ENCODE measurements at regions not wholly inside any gene's neighbourhood (a gene's known extent, or its start where the extent isn't known, plus 50 kb on each side); places are given as distances from the start of the nearest gene placed in this dataset.

- Histone ChIP-seq H3K4me2 (ENCODE audit: control insufficient read depth, insufficient read depth) (no peak overlapping the region), H3K9ac (ENCODE audit: control insufficient read depth, insufficient read depth, low read length) (no peak overlapping the region), H2AFZ (ENCODE audit: control insufficient read depth, low read depth, low read length) (no peak overlapping the region), H4K20me1 (ENCODE audit: control insufficient read depth, insufficient read depth) (no peaks in the 10 kb centered on the region), H3K9me3 (replicated peaks; ENCODE audit: control insufficient read depth, insufficient read depth, low read length) (no peaks in the 10 kb centered on the region), H3K27me3 (replicated peaks in 1 of 2; ENCODE audit: control insufficient read depth in 2 of 2, insufficient read depth in 2 of 2, low read length in 1 of 2) (no peaks in the 10 kb centered on the region), H3K4me3 (no peak overlapping the region), H3K27ac (ENCODE audit: control insufficient read depth, insufficient read depth) (no peak overlapping the region), H3K79me2 (ENCODE audit: control insufficient read depth, insufficient read depth, low read length) (no peaks in the 10 kb centered on the region), H3K36me3 (ENCODE audit: control insufficient read depth in 2 of 2, insufficient read depth in 2 of 2, low read length in 1 of 2) (no peaks in the 10 kb centered on the region), H3K4me1 (ENCODE audit: control insufficient read depth, insufficient read depth, low read length) (no peaks in the 10 kb centered on the region)
- DNase-seq (ENCODE audit: low read depth, low spot score) (no peak), FAIRE-seq (no peak), ATAC-seq (no peak)
- TF ChIP-seq MEF2A (IDR thresholded peaks at IDR 0.05; ENCODE audit: insufficient read depth, low read depth, low read length) (no peak), HDAC2 (IDR thresholded peaks at IDR 0.05) (no peak), BRCA1 (IDR thresholded peaks at IDR 0.05; ENCODE audit: low read depth, low read length) (no peak), GATAD2B (conservative IDR thresholded peaks at IDR 0.05; ENCODE audit: low read depth) (no peak), NFIC (IDR thresholded peaks at IDR 0.05; ENCODE audit: low read depth, low read length) (no peak), JUND (IDR thresholded peaks at IDR 0.05; ENCODE audit: low read depth, low read length) (no peak), ETV6 (conservative IDR thresholded peaks at IDR 0.05 in 1 of 2, IDR thresholded peaks at IDR 0.05 in 1 of 2; ENCODE audit: borderline replicate concordance in 1 of 2, low read depth in 1 of 2) (no peak), RCOR1 (conservative IDR thresholded peaks at IDR 0.05; ENCODE audit: low read depth, low read length) (no peak)
- ChIA-PET CTCF (no interaction called here), SMC1A (ENCODE audit: uncharacterized antibody, unreplicated experiment) (no interaction called here), RAD21 (ENCODE audit: unreplicated experiment) (no interaction called here), POLR2A (no interaction called here)
- in situ Hi-C loops (cut with MboI) (no loop called here), intact Hi-C loops (cut with micrococcal nuclease; ENCODE audit: unreplicated experiment) (no loop called here)
- WGBS (ENCODE audit: insufficient coverage, insufficient replicate concordance, low lambda C conversion rate, missing lambda C conversion rate): 61% methylated on average over 18 of the region's 18 CpGs
- no TSS peak for BruUV-seq (replicated peaks)
Observed at GRCh38 chr2:187002242-187002641, 153.3 kb upstream of the ZSWIM2 start.

GRCh38 chr2:187001248-187001647 lies 152.3 kb upstream of the ZSWIM2 start:
- RAD21 ChIA-PET (ENCODE audit: unreplicated experiment): no interaction called here
- no peaks in the 10 kb centered on the region for H3K27me3 ChIP-seq (replicated peaks in 1 of 2; ENCODE audit: control insufficient read depth in 2 of 2, insufficient read depth in 2 of 2, low read length in 1 of 2)
- BruUV-seq (replicated peaks): no TSS peak
- ATAC-seq: no peak
- no peak overlapping the region for H3K27ac ChIP-seq (ENCODE audit: control insufficient read depth, insufficient read depth)
- no peaks in the 10 kb centered on the region for H3K9me3 ChIP-seq (replicated peaks; ENCODE audit: control insufficient read depth, insufficient read depth, low read length)
- no peaks in the 10 kb centered on the region for H4K20me1 ChIP-seq (ENCODE audit: control insufficient read depth, insufficient read depth)
- no peak overlapping the region for H3K9ac ChIP-seq (ENCODE audit: control insufficient read depth, insufficient read depth, low read length)
- CTCF ChIA-PET: no interaction called here
- FAIRE-seq: no peak
- H3K79me2 ChIP-seq (ENCODE audit: control insufficient read depth, insufficient read depth, low read length): no peaks in the 10 kb centered on the region
- no peaks in the 10 kb centered on the region for H3K4me1 ChIP-seq (ENCODE audit: control insufficient read depth, insufficient read depth, low read length)
- intact Hi-C loops (cut with micrococcal nuclease; ENCODE audit: unreplicated experiment) (no loop called here), in situ Hi-C loops (cut with MboI) (no loop called here)
- SMC1A ChIA-PET (ENCODE audit: uncharacterized antibody, unreplicated experiment): no interaction called here
- H3K36me3 ChIP-seq (ENCODE audit: control insufficient read depth in 2 of 2, insufficient read depth in 2 of 2, low read length in 1 of 2): no peaks in the 10 kb centered on the region
- no peak overlapping the region for H2AFZ ChIP-seq (ENCODE audit: control insufficient read depth, low read depth, low read length)
- WGBS (ENCODE audit: insufficient coverage, insufficient replicate concordance, low lambda C conversion rate, missing lambda C conversion rate): 31% methylated on average over 7 of the region's 7 CpGs
- H3K4me3 ChIP-seq: no peak overlapping the region
- H3K4me2 ChIP-seq (ENCODE audit: control insufficient read depth, insufficient read depth): no peak overlapping the region
- DNase-seq (ENCODE audit: low read depth, low spot score): no peak
- POLR2A ChIA-PET: no interaction called here
- TF ChIP-seq MTA2 (IDR thresholded peaks at IDR 0.05; ENCODE audit: low read depth) (no peak), ELK1 (IDR thresholded peaks at IDR 0.05; ENCODE audit: low read depth, low read length) (no peak), PRDM15 (CRISPR knock-in tag; IDR thresholded peaks at IDR 0.05) (no peak), KLF5 (IDR thresholded peaks at IDR 0.05; ENCODE audit: partially characterized antibody) (no peak), ZNF384 (IDR thresholded peaks at IDR 0.05; ENCODE audit: borderline replicate concordance, low read depth, low read length) (no peak), ATF2 (IDR thresholded peaks at IDR 0.05; ENCODE audit: low read length) (no peak)

Data from GM12878 (cell line).